Tibial artery (tissue), 4 donors: ENCODE measurements at regions not wholly inside any gene's neighbourhood (a gene's known extent, or its start where the extent isn't known, plus 50 kb on each side); places are given as distances from the start of the nearest gene placed in this dataset.

Experiments
- DNase-seq, 2 donors: peaks; one replicate each; pipeline ENCODE4 v3.0.0-alpha.2; 2019
- H3K27ac ChIP-seq, 2 donors: fragments of 200-600 bp; sonication (generic) in 1 of 2; 1 replicate in 1 of 2; 2 replicates in 1 of 2; pipeline ENCODE4 v1.5.1; 2018 to 2019; ENCODE audit warnings: mild to moderate bottlenecking in 1 of 2
- H3K27me3 ChIP-seq, 2 donors: fragments of 200-600 bp; sonication (generic) in 1 of 2; one replicate each; pipeline versions ENCODE4 v1.5.1 to v1.6.0; 2016 to 2019
- H3K36me3 ChIP-seq, 3 donors: fragments of 200-600 bp; sonication (generic) in 2 of 3; one replicate each; pipeline ENCODE4 v1.5.1; 2016 to 2019; ENCODE audit warnings: mild to moderate bottlenecking in 2 of 3
- H3K4me1 ChIP-seq, 4 donors: fragments of 200-600 bp; sonication (generic) in 2 of 4; 1 replicate in 3 of 4; 2 replicates in 1 of 4; pipeline ENCODE4 v1.5.1; 2016 to 2019
- H3K4me3 ChIP-seq, 2 donors: fragments of 200-600 bp; sonication (generic) in 1 of 2; 1 replicate in 1 of 2; 2 replicates in 1 of 2; pipeline ENCODE4 v1.5.1; 2018 to 2019; ENCODE audit warnings: mild to moderate bottlenecking in 2 of 2
- H3K9me3 ChIP-seq, 3 donors: fragments of 200-600 bp; sonication (generic) in 1 of 3; one replicate each; pipeline ENCODE4 v1.5.1; 2016 to 2019
- intact Hi-C: fragments of 100-400 bp; cut with DNase I; formaldehyde crosslinking; loops from one replicate; pipeline ENCODE4 v1.15.0; 2023; ENCODE audit warnings: low total_unique reads
- TF ChIP-seq, protein P1 (sequence below), 2 experiments: fragments of 200-600 bp in 1 of 2; fragments of 450-650 bp in 1 of 2; IDR thresholded peaks; one replicate each; pipeline ENCODE4 v1.5.1; 2017 to 2019; ENCODE audit warnings: antibody characterized with exemption in 2 of 2, mild to moderate bottlenecking in 1 of 2, moderate library complexity in 1 of 2

- H3K4me3 ChIP-seq, result no peak overlapping the region
- TF ChIP-seq, protein P1, sequence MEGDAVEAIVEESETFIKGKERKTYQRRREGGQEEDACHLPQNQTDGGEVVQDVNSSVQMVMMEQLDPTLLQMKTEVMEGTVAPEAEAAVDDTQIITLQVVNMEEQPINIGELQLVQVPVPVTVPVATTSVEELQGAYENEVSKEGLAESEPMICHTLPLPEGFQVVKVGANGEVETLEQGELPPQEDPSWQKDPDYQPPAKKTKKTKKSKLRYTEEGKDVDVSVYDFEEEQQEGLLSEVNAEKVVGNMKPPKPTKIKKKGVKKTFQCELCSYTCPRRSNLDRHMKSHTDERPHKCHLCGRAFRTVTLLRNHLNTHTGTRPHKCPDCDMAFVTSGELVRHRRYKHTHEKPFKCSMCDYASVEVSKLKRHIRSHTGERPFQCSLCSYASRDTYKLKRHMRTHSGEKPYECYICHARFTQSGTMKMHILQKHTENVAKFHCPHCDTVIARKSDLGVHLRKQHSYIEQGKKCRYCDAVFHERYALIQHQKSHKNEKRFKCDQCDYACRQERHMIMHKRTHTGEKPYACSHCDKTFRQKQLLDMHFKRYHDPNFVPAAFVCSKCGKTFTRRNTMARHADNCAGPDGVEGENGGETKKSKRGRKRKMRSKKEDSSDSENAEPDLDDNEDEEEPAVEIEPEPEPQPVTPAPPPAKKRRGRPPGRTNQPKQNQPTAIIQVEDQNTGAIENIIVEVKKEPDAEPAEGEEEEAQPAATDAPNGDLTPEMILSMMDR (IDR thresholded peaks at IDR 0.05), result no peak
- intact Hi-C loops, result no loop called here
Observed at GRCh38 chr13:22738357-22738756, 442.4 kb upstream of the SGCG start.

GRCh38 chr13:22740264-22740663 lies 440.5 kb upstream of the SGCG start:
- Histone ChIP-seq H3K36me3 (no peaks in the 10 kb centered on the region), H3K4me3 (no peak overlapping the region), H3K27me3 (no peaks in the 10 kb centered on the region), H3K9me3 (no peaks in the 10 kb centered on the region), H3K27ac (no peak overlapping the region), H3K4me1 (no peaks in the 10 kb centered on the region)
- intact Hi-C loops, result no loop called here
- TF ChIP-seq, protein P1 (IDR thresholded peaks at IDR 0.05), result no peak
- DNase-seq, result no peak

More at GRCh38 chr13:22738357-22738756, 442.4 kb upstream of the SGCG start:
- H3K27me3 ChIP-seq, result no peaks in the 10 kb centered on the region
- H3K9me3 ChIP-seq, result no peaks in the 10 kb centered on the region
- H3K36me3 ChIP-seq, result no peaks in the 10 kb centered on the region
- DNase-seq, result no peak
- H3K4me1 ChIP-seq, result no peaks in the 10 kb centered on the region
- no peak overlapping the region for H3K27ac ChIP-seq

DNA sequence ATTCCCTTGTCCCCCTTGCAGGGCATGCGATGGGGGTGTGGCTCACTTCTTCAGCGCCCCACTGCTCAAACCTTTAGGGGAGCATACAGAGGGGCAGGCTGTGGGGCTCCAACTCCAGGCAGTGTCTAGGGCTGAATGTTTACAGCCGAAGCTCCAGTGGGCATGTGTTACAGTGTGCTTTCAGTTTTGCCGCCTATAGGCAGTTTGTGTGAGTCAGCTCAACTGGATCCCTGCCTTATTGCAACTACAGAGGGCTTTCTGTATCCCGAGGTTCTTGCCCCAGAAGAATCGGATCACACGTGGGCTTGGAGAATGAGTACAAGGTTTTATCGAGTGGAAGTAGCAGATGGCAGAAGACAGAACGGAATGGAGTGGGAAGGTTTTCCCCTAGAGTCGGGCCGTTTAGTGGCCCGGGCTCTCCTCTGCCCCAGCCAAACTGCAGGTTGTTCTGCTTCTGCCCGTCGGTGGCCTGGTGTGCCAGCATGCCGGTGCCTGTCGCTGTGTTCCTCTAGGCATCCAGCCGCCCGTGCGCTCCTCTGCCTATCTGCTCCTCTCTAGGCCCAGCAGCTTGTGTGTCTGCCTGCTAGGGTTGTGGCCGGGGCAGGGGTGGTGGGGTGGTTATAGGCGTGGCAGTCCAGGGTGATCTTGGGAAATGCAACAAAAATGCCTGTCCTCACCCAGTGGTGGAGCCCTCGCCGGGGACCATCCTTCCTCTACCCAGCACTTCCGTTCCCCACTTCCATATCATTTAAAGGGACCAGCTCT lies 435.9 kb upstream of the SGCG start:
- no peaks in the 10 kb centered on the region for H3K27me3 ChIP-seq
- no peaks in the 10 kb centered on the region for H3K4me1 ChIP-seq
- TF ChIP-seq, protein P1 (IDR thresholded peaks at IDR 0.05), result no peak
- H3K36me3 ChIP-seq, result no peaks in the 10 kb centered on the region
- H3K4me3 ChIP-seq, result no peak overlapping the region
- H3K9me3 ChIP-seq, result no peaks in the 10 kb centered on the region
- no peak for DNase-seq
- intact Hi-C loops, result no loop called here
- H3K27ac ChIP-seq, result no peak overlapping the region

DNA sequence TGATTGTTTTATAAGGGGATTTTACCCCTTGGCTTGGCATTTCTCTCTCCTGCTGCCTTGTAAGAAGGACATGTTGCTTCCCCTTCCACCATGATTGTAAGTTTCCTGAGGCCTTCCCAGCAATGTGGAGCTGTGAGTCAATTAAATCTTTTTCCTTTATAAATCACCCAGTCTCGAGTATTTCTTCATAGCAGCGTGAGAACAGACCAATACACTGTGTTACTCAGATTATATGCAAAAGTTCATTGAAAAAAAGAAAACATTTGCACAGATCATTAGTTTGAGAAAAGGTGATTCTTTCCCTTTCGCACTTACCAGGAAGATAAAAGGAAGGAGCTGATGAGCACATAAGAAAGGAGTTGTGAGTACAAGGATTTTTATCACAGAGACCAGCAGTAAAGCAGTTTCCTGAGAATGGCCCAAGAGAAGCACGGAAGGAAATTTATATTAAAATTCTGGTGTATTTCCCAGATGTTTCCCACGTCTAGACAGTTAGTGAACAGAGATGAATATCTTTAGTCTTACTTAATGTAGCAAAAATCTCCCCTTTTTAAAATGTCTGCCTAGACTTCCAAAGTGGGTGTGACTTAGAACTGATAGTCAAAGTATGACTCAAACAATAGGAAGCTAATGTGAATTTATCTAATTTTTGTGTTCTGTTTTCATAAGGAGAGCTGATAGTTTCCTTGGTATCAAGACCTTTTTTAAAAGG lies 431.8 kb upstream of the SGCG start:
- DNase-seq, result no peak
- intact Hi-C loops, result no loop called here
- H3K36me3 ChIP-seq, result no peaks in the 10 kb centered on the region

GRCh38 chr13:22749626-22750025 lies 431.2 kb upstream of the SGCG start:
- DNase-seq, result no peak
- Histone ChIP-seq H3K36me3 (no peaks in the 10 kb centered on the region), H3K27me3 (no peaks in the 10 kb centered on the region), H3K4me3 (no peak overlapping the region), H3K27ac (no peak overlapping the region), H3K4me1 (no peaks in the 10 kb centered on the region), H3K9me3 (peaks cover 0 to 2% (median 0%) of the 10 kb centered on the region in 3 donors)
- intact Hi-C loops, result no loop called here
- TF ChIP-seq, protein P1 (IDR thresholded peaks at IDR 0.05), result no peak

More for the DNA sequence above, 431.8 kb upstream of the SGCG start:
- no peaks in the 10 kb centered on the region for H3K4me1 ChIP-seq
- H3K27me3 ChIP-seq, result no peaks in the 10 kb centered on the region
- H3K4me3 ChIP-seq, result no peak overlapping the region
- TF ChIP-seq, protein P1 (IDR thresholded peaks at IDR 0.05), result no peak
- peaks cover 0 to 2% (median 0%) of the 10 kb centered on the region in 3 donors for H3K9me3 ChIP-seq
- no peak overlapping the region for H3K27ac ChIP-seq
